ENCODE measurements at regions not wholly inside any gene's neighbourhood (a gene's known extent, or its start where the extent isn't known, plus 50 kb on each side); places are given as distances from the start of the nearest gene placed in this dataset.
A peak's percentile ranks its signal among the peaks of the same experiment; 100 is the strongest.

- no peaks in the 10 kb centered on the region for H3K27me3 ChIP-seq (ENCODE audit: low read depth)
- H3K4me1 ChIP-seq = peaks cover 10% of the 10 kb centered on the region
- intact Hi-C loops (cut with micrococcal nuclease) = no loop called here
- H3K27ac ChIP-seq (replicated peaks) = peak overlapping the region; percentile 26
- no peaks in the 10 kb centered on the region for H3K9me3 ChIP-seq (replicated peaks)
- peak; percentile 51 for TF ChIP-seq CTCF (IDR thresholded peaks at IDR 0.05; ENCODE audit: borderline replicate concordance)
- DNase-seq = no peak
- H3K4me3 ChIP-seq = no peak overlapping the region
- no peaks in the 10 kb centered on the region for H3K36me3 ChIP-seq
Observed at GRCh38 chr5:126369995-126370731, 53.0 kb upstream of the GRAMD2B start.

- intact Hi-C loops (cut with micrococcal nuclease) = no loop called here
- TF ChIP-seq CTCF (IDR thresholded peaks at IDR 0.05; ENCODE audit: borderline replicate concordance) = no peak
Observed at GRCh38 chr5:126370796-126371718, 52.2 kb upstream of the GRAMD2B start.

GRCh38 chr5:126373375-126374108 is 49.7 kb upstream of the GRAMD2B start:
- no peak for DNase-seq
- Histone ChIP-seq H3K9me3 (replicated peaks) (no peaks in the 10 kb centered on the region), H3K36me3 (no peaks in the 10 kb centered on the region), H3K4me3 (no peak overlapping the region), H3K27me3 (ENCODE audit: low read depth) (no peaks in the 10 kb centered on the region), H3K4me1 (peaks cover 10% of the 10 kb centered on the region), H3K27ac (replicated peaks) (no peak overlapping the region)
- TF ChIP-seq CTCF (IDR thresholded peaks at IDR 0.05; ENCODE audit: borderline replicate concordance) = no peak
- intact Hi-C loops (cut with micrococcal nuclease) = no loop called here

More at GRCh38 chr5:126370796-126371718, 52.2 kb upstream of the GRAMD2B start:
- no peak overlapping the region for H3K4me3 ChIP-seq
- peak overlapping the region; percentile 26 for H3K27ac ChIP-seq (replicated peaks)
- no peaks in the 10 kb centered on the region for H3K9me3 ChIP-seq (replicated peaks)
- H3K4me1 ChIP-seq = peaks cover 10% of the 10 kb centered on the region
- no peaks in the 10 kb centered on the region for H3K27me3 ChIP-seq (ENCODE audit: low read depth)
- DNase-seq = no peak
- no peaks in the 10 kb centered on the region for H3K36me3 ChIP-seq

All from left ventricle myocardium inferior (tissue), 1 donor.